ENCODE measurements at regions not wholly inside any gene's neighbourhood (a gene's known extent, or its start where the extent isn't known, plus 50 kb on each side); places are given as distances from the start of the nearest gene placed in this dataset.

DNA sequence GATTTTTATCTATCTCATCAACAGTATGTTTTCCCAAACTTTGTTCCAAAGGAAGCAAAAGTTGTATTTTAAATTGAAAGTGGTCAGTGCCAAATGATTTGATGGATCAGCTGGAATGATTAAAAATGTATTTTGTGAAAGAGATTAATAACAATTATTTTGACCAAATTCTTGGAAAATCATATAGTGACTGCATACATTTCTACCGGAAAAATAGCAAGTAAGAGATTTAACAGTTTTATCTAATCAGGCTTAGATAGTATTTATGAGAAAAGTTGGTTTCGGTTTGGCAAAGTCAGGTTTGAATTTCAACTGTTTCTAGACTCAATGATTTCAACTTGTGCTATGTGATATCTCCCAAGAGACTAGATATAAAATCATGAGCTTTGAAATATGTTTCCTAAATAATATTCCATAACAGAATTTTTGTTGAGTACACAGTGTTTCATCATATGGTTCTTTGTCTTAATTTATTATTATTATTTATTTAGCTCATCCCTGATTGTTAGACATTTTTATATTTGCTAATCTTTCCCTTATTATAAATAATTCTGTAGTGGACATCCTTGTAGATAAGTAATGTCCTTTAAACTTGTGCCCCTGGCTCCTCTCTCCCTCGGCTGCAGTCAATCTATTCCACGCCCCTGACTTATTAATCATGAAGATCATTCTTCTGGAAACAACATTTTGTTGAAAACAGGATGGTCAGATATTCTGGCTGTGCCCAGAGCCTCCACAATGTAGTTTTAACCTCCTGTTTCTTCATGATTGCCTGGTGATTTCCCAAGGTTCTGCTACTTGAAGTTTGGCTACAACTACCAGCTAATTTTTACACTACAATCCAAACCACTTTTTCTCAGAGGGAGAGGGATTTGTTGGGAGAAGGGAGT, 520.7 kb upstream of the TCF4 start:
- TF ChIP-seq YY1 (IDR thresholded peaks at IDR 0.05; ENCODE audit: insufficient read depth, insufficient read length) (no peak), ZNF274 (IDR thresholded peaks at IDR 0.05; ENCODE audit: low read depth, low read length) (no peak), SUZ12 (IDR thresholded peaks at IDR 0.05; ENCODE audit: extremely low read depth, insufficient read depth, insufficient read length) (no peak)
